RWPE1 (cell line): ENCODE measurements at regions not wholly inside any gene's neighbourhood (a gene's known extent, or its start where the extent isn't known, plus 50 kb on each side); places are given as distances from the start of the nearest gene placed in this dataset.
"Not testable (repeated sequence)": the region's sequence is repeated elsewhere in the genome, so short reads cannot be mapped to it uniquely, and the experiment has no call there.

Source experiments
- CTCF ChIA-PET: fragments of 350-600 bp; sonication (Branson Sonifier 250); formaldehyde crosslinking; extraction: SDS; loops from one replicate; lab custom pipeline; 2021; lab: Yijun Ruan, JAX
- POLR2A ChIA-PET: fragments of 400-600 bp; formaldehyde crosslinking; extraction: SDS; loops from one replicate; lab custom pipeline; 2020; ENCODE audit warnings: antibody characterized with exemption; ENCODE audit not compliant: low non-redundant PET; lab: Yijun Ruan, JAX
- DNase-seq: peaks from one replicate; pipeline ENCODE4 v3.0.0; 2012; ENCODE audit warnings: low spot score
- H3K27ac ChIP-seq: fragments of 450-650 bp; 2 replicates; pipeline ENCODE4 v1.5.1; 2017
- CTCF ChIP-seq: fragments of 450-650 bp; conservative IDR thresholded peaks from 2 replicates; pipeline ENCODE4 v1.5.1; 2017; ENCODE audit warnings: low read depth, mild to moderate bottlenecking

DNA sequence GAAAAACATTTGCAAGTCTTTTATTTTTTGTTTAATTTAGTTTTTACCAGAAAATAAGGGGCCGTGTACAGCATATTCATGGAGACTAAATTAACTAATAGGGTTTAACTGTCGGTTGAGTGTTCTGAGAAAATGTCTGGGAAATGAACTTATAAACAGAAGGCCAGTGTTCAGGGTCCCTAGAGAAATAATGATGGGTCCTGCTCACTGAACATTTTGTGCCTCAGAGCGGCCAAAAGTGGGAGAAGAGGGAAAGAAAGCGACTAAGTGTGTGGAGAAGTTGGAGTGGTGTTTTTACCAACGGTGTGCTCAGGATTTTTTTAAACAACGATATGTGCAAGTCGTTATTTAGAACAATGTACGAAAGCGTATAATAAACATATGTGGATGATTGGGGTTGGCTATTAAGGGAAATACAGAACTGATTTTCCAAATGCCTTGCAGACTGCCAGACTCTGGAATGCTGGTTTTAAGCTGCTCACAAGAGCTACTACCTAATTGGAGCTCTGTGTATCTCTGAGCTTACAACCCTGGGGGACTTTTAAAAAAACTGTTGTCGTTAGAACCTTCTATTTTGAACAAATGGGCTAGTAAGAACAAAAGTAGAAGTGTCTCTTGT lies 166.7 kb downstream of the SLC38A4 start:
- ChIA-PET CTCF (no interaction called here), POLR2A (no interaction called here)
- H3K27ac ChIP-seq, result no peak overlapping the region
- TF ChIP-seq CTCF, result no peak
- DNase-seq, result no peak

- no peak for TF ChIP-seq CTCF
- DNase-seq, result no peak
- ChIA-PET CTCF (interaction anchor here (0.6 kb wide), 1 partner anchor 1832 kb away, joined by 6 read pairs; no protein-coding TSS in a partner anchor), POLR2A (no interaction called here)
- no peak overlapping the region for H3K27ac ChIP-seq
Observed at GRCh38 chr12:46657453-46658411, 168.1 kb downstream of the SLC38A4 start.

DNA sequence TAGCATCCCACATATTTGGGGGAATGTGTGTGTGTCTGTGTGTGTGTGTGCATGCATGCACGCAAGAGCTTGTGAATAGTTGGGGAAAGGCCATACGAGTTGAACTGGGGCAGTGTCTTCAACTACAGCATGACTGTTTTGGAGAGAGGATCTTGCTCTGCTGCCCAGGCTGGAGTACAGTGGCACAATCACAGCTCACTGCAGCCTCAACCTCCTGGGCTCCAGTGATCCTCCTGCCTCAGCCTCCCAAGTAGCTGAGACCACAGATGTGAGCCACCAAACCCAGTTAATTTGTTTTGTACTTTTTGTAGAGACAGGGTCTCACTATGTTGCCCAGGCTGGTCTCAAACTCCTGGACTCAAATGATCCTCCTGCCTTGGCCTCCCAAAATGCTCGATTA lies 169.8 kb downstream of the SLC38A4 start:
- POLR2A ChIA-PET, H3K27ac ChIP-seq, DNase-seq: not testable (repeated sequence)
- CTCF ChIA-PET, result interaction anchor here (0.6 to 1.0 kb wide), 3 partner anchors 21 to 278 kb away, joined by 3 to 7 read pairs (median 4); no protein-coding TSS in a partner anchor

DNA sequence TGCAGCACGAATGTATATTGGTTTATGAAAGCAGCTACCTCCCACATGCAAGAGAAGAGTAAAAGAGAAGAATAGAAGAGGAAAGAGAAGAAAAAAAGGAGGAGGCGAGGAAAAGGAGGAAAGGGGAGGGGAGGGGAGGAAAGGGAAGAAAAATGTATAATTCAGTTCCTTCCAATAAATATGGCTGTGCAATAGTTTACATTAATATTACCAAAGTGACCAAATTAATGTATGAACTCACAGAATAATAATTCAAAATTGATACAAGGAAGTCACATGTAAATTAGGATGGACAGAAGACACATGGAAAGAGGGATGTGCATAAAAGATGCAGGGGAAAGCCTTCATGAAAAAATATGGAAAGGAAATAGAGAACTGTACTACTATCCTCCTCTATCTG lies 172.5 kb downstream of the SLC38A4 start:
- DNase-seq, result no peak
- CTCF ChIA-PET, result interaction anchor here (0.9 kb wide), 1 partner anchor 1033 kb away, joined by 5 read pairs; no protein-coding TSS in a partner anchor
- POLR2A ChIA-PET, result no interaction called here
- no peak for TF ChIP-seq CTCF
- H3K27ac ChIP-seq, result no peak overlapping the region

- CTCF ChIA-PET, result interaction anchor here (0.9 kb wide), 1 partner anchor 1034 kb away, joined by 5 read pairs; no protein-coding TSS in a partner anchor
- no peak for TF ChIP-seq CTCF
- H3K27ac ChIP-seq, result no peak overlapping the region
- DNase-seq, result no peak
- POLR2A ChIA-PET, result no interaction called here
Observed at GRCh38 chr12:46652692-46653091, 173.1 kb downstream of the SLC38A4 start.

DNA sequence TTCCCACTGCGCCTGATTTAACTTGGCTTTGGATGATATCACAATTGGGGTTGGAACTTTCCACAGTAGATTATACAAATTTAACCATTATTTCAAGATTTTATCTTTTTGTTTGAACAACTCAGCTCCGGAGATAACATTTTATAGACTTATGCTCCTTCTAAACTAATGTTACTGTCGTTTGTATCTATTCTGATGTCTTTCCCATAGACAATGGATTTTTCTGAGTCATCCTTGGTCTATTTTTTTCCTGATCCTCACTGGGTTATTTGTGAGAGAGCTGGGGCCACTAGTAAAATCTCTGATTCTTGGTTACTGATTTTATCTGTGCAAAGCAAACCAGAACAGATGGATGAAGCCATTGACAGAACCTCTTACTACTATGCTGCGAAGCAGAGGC lies 175.1 kb downstream of the SLC38A4 start:
- CTCF ChIA-PET, result interaction anchor here (1.0 kb wide), 1 partner anchor 28 kb away, joined by 3 read pairs; no protein-coding TSS in a partner anchor
- no peak overlapping the region for H3K27ac ChIP-seq
- POLR2A ChIA-PET, result no interaction called here
- TF ChIP-seq CTCF, result no peak
- DNase-seq, result no peak
